HCT116 (cell line): ENCODE measurements at regions not wholly inside any gene's neighbourhood (a gene's known extent, or its start where the extent isn't known, plus 50 kb on each side); places are given as distances from the start of the nearest gene placed in this dataset.

ENCODE experiments used
- ATAC-seq: fragments of 200-7000 bp; cut with Tn5 transposase; 2 replicates; pipeline ENCODE4 v1.9.1; 2020; ENCODE audit warnings: mild to moderate bottlenecking, moderate library complexity
- BruUV-seq: library from RNA; stranded (reverse); fragments of 400-500 nt; replicated peaks from 2 replicates; lab custom pipeline; 2021; lab: Mats Ljungman, UMichigan
- CTCF ChIA-PET: fragments of 300-600 bp; sonication (Branson Sonifier 250); formaldehyde crosslinking; loops from one replicate; lab custom pipeline; 2021; ENCODE audit warnings: antibody characterized with exemption; lab: Charles Lee
- POLR2A ChIA-PET: fragments of 300-600, 350-600 bp; sonication (Branson Sonifier 250); formaldehyde crosslinking; loops from one replicate; lab custom pipeline; 2021; ENCODE audit warnings: antibody characterized with exemption; lab: Charles Lee
- RAD21 ChIA-PET, 2 experiments: fragments of 300-600 bp; sonication (Branson Sonifier 250); formaldehyde crosslinking; loops; one replicate each; lab custom pipeline; 2023; ENCODE audit warnings: low total read pairs in 2 of 2; ENCODE audit not compliant: uncharacterized antibody in 2 of 2, unreplicated experiment in 2 of 2, low non-redundant PET in 1 of 2; lab: Charles Lee
- DNase-seq: peaks from one replicate; pipeline ENCODE4 v3.0.0-alpha.2; 2010; ENCODE audit warnings: low read depth, low spot score
- H2AFZ ChIP-seq: fragments of 200-600 bp; shearing (Covaris generic), sonication (generic); 2 replicates; pipeline ENCODE4 v1.6.1; 2017; ENCODE audit warnings: low read depth, mixed run types, mixed read lengths, antibody characterized with exemption, low read length; ENCODE audit not compliant: poor library complexity, severe bottlenecking
- H3K27ac ChIP-seq: 2 replicates; pipeline ENCODE4 v1.5.1; 2012; ENCODE audit warnings: low read depth, low read length
- H3K27me3 ChIP-seq: fragments of 200-600 bp; sonication (generic); 2 replicates; pipeline ENCODE4 v1.6.1; 2016; ENCODE audit warnings: mixed run types, low read length, mixed read lengths; ENCODE audit not compliant: insufficient read depth
- H3K36me3 ChIP-seq, 2 experiments: fragments of 200-500 bp in 1 of 2; fragments of 200-600 bp in 1 of 2; sonication (Bioruptor generic) in 1 of 2; sonication (generic) in 1 of 2; 2 replicates each; pipeline versions ENCODE4 v1.5.1 to v1.6.1; 2014 to 2016; ENCODE audit warnings: low read length in 2 of 2, inconsistent platforms in 1 of 2, mixed read lengths in 1 of 2, mixed run types in 1 of 2; ENCODE audit not compliant: insufficient read depth in 2 of 2, control insufficient read depth in 1 of 2
- H3K4me1 ChIP-seq, 2 experiments: fragments of 200-600 bp in 1 of 2; sonication (generic) in 1 of 2; 2 replicates each; pipeline versions ENCODE4 v1.5.1 to v1.6.1; 2012 to 2017; ENCODE audit warnings: low read length in 2 of 2, inconsistent platforms in 1 of 2, mild to moderate bottlenecking in 1 of 2, mixed read lengths in 1 of 2, mixed run types in 1 of 2, moderate library complexity in 1 of 2; ENCODE audit not compliant: insufficient read depth in 2 of 2, control insufficient read depth in 1 of 2
- H3K4me2 ChIP-seq: fragments of 200-600 bp; sonication (generic); 2 replicates; pipeline ENCODE4 v1.6.1; 2017; ENCODE audit warnings: mixed run types, low read length, mixed read lengths
- H3K4me3 ChIP-seq, 2 experiments: fragments of 200-600 bp in 1 of 2; sonication (generic) in 1 of 2; replicated peaks in 1 of 2; 2 replicates each; pipeline ENCODE4 v1.5.1; 2011 to 2016; ENCODE audit warnings: low read length in 2 of 2, control low read depth in 1 of 2, low read depth in 1 of 2, mild to moderate bottlenecking in 1 of 2, mixed read lengths in 1 of 2, mixed run types in 1 of 2
- H3K79me2 ChIP-seq: fragments of 200-600 bp; sonication (generic); 2 replicates; pipeline ENCODE4 v1.6.1; 2017; ENCODE audit warnings: mild to moderate bottlenecking, mixed run types, low read length, moderate library complexity, mixed read lengths; ENCODE audit not compliant: insufficient read depth
- H3K9ac ChIP-seq: fragments of 200-600 bp; sonication (generic); 2 replicates; pipeline ENCODE4 v1.6.1; 2016; ENCODE audit warnings: low read length, mixed read lengths
- H3K9me2 ChIP-seq: fragments of 200-600 bp; sonication (generic), shearing (Covaris generic); 2 replicates; pipeline ENCODE4 v1.6.1; 2017; ENCODE audit warnings: mixed run types, mild to moderate bottlenecking, moderate library complexity; ENCODE audit not compliant: insufficient read depth
- H3K9me3 ChIP-seq, 2 experiments: fragments of 200-500 bp in 1 of 2; fragments of 200-600 bp in 1 of 2; sonication (Bioruptor generic) in 1 of 2; sonication (generic) in 1 of 2; 2 replicates each; pipeline ENCODE4 v1.6.1; 2014 to 2017; ENCODE audit warnings: low read length in 2 of 2, mixed read lengths in 2 of 2, inconsistent platforms in 1 of 2, low read depth in 1 of 2, mild to moderate bottlenecking in 1 of 2, mixed run types in 1 of 2, moderate library complexity in 1 of 2; ENCODE audit not compliant: control insufficient read depth in 1 of 2, insufficient read depth in 1 of 2
- H4K20me1 ChIP-seq: fragments of 200-600 bp; sonication (generic), shearing (Covaris generic); 2 replicates; pipeline ENCODE4 v1.6.1; 2017; ENCODE audit warnings: mixed run types, mild to moderate bottlenecking, moderate library complexity; ENCODE audit not compliant: insufficient read depth
- CEBPB ChIP-seq: IDR thresholded peaks from 2 replicates; pipeline ENCODE4 v1.6.1; 2012; ENCODE audit warnings: low read depth
- CTCF ChIP-seq, 3 experiments: fragments of 200-600 bp in 1 of 3; sonication (generic) in 1 of 3; IDR thresholded peaks in 2 of 3; conservative IDR thresholded peaks in 1 of 3; 2 replicates each; pipeline ENCODE4 v1.5.1; 2012 to 2017; ENCODE audit warnings: low read depth in 2 of 3, low read length in 2 of 3, antibody characterized with exemption in 1 of 3, borderline replicate concordance in 1 of 3, control low read depth in 1 of 3, mild to moderate bottlenecking in 1 of 3, mixed read lengths in 1 of 3, mixed run types in 1 of 3, moderate library complexity in 1 of 3; ENCODE audit not compliant: insufficient read depth in 1 of 3
- EZH2phosphoT487 ChIP-seq: fragments of 200-600 bp; IDR thresholded peaks from 2 replicates; pipeline ENCODE4 v1.6.1; 2018; ENCODE audit warnings: antibody characterized with exemption, borderline replicate concordance
- RAD21 ChIP-seq: IDR thresholded peaks from 2 replicates; pipeline ENCODE4 v1.6.1; 2012; ENCODE audit warnings: low read depth, mild to moderate bottlenecking
- SIN3A ChIP-seq: IDR thresholded peaks from 2 replicates; pipeline ENCODE4 v1.6.1; 2012; ENCODE audit warnings: low read depth
- SP1 ChIP-seq: IDR thresholded peaks from 2 replicates; pipeline ENCODE4 v1.6.1; 2012; ENCODE audit warnings: low read depth
- TCF7L2 ChIP-seq: IDR thresholded peaks from 2 replicates; pipeline ENCODE4 v1.7.0; 2011; ENCODE audit warnings: borderline replicate concordance, inconsistent platforms; ENCODE audit not compliant: insufficient read depth, insufficient read length; ENCODE audit errors: extremely low read depth
- ZBTB33 ChIP-seq: IDR thresholded peaks from 2 replicates; pipeline ENCODE4 v1.6.1; 2011; ENCODE audit warnings: mild to moderate bottlenecking, low read length, moderate library complexity; ENCODE audit not compliant: insufficient replicate concordance; ENCODE audit errors: extremely low read depth
- ZFX ChIP-seq: fragments of 450-650 bp; IDR thresholded peaks from 2 replicates; pipeline ENCODE4 v1.6.1; 2017
- intact Hi-C: fragments of 100-400 bp; cut with micrococcal nuclease; formaldehyde crosslinking; loops from 2 replicates; pipeline ENCODE4 v1.10.0; 2022

- CTCF ChIA-PET: no interaction called here
- Histone ChIP-seq H2AFZ (no peak overlapping the region), H4K20me1 (no peaks in the 10 kb centered on the region), H3K36me3 (no peaks in the 10 kb centered on the region), H3K9me2 (no peaks in the 10 kb centered on the region), H3K9ac (no peak overlapping the region)
- no peak for ATAC-seq
- intact Hi-C loops: no loop called here
- DNase-seq: no peak
- no peak for TF ChIP-seq CTCF (IDR thresholded peaks at IDR 0.05 in 2 of 3, conservative IDR thresholded peaks at IDR 0.05 in 1 of 3; ENCODE audit: borderline replicate concordance in 1 of 3, insufficient read depth in 1 of 3, low read depth in 2 of 3, low read length in 2 of 3)
- no peak for TF ChIP-seq ZFX
- no peak for TF ChIP-seq TCF7L2
- no peak for TF ChIP-seq RAD21
- TF ChIP-seq EZH2phosphoT487: no peak
- no peak for TF ChIP-seq ZBTB33
- no peak for TF ChIP-seq SP1
- no peak for TF ChIP-seq SIN3A
- TF ChIP-seq CEBPB: no peak
- TF ChIP-seq, all 23 proteins: peak for 0
- POLR2A ChIA-PET: no interaction called here
- H3K4me1 ChIP-seq: no peaks in the 10 kb centered on the region
- no peaks in the 10 kb centered on the region for H3K27me3 ChIP-seq
- RAD21 ChIA-PET: no interaction called here
- no peak overlapping the region for H3K4me3 ChIP-seq
- no peaks in the 10 kb centered on the region for H3K79me2 ChIP-seq
- no TSS peak for BruUV-seq
- H3K4me2 ChIP-seq: no peak overlapping the region
- no peaks in the 10 kb centered on the region for H3K9me3 ChIP-seq
- H3K27ac ChIP-seq: no peak overlapping the region
These were observed 108.1 kb downstream of the GLRX3 start for GRCh38 chr10:130244031-130244927.
